ENCODE measurements at regions not wholly inside any gene's neighbourhood (a gene's known extent, or its start where the extent isn't known, plus 50 kb on each side); places are given as distances from the start of the nearest gene placed in this dataset.

DNA sequence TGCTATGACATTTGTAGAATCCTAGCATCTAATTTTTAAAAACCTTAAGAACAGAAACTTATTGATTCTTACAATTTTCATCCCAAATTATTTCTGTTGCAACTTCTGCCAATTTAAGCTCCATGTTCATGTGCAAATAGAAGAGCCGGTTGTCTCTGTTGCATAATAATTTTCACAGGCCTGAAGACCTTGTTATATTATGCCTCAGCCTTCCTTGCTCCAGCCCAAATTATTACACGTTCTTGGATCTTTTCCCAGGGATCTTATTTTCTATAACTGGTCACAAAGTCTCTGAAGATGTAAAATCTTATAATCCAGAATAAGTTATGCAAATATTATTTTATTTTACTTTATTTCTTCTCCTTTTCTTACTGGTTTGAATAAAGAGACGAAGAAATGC lies 210.7 kb upstream of the DPH6 start:
- TF ChIP-seq POLR2A (IDR thresholded peaks at IDR 0.05; ENCODE audit: borderline replicate concordance, extremely low read depth, insufficient read depth, insufficient read length) = no peak
- TF ChIP-seq POLR2AphosphoS5 (IDR thresholded peaks at IDR 0.05; ENCODE audit: low read depth, low read length) = no peak
- TF ChIP-seq YY1 (IDR thresholded peaks at IDR 0.05; ENCODE audit: extremely low read depth, insufficient replicate concordance, low read depth, low read length) = no peak
- no peak for TF ChIP-seq RAD21 (IDR thresholded peaks at IDR 0.05; ENCODE audit: low read depth)
- TF ChIP-seq EZH2 (IDR thresholded peaks at IDR 0.05) = no peak
- TF ChIP-seq, protein P1, sequence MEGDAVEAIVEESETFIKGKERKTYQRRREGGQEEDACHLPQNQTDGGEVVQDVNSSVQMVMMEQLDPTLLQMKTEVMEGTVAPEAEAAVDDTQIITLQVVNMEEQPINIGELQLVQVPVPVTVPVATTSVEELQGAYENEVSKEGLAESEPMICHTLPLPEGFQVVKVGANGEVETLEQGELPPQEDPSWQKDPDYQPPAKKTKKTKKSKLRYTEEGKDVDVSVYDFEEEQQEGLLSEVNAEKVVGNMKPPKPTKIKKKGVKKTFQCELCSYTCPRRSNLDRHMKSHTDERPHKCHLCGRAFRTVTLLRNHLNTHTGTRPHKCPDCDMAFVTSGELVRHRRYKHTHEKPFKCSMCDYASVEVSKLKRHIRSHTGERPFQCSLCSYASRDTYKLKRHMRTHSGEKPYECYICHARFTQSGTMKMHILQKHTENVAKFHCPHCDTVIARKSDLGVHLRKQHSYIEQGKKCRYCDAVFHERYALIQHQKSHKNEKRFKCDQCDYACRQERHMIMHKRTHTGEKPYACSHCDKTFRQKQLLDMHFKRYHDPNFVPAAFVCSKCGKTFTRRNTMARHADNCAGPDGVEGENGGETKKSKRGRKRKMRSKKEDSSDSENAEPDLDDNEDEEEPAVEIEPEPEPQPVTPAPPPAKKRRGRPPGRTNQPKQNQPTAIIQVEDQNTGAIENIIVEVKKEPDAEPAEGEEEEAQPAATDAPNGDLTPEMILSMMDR (IDR thresholded peaks at IDR 0.05 in 2 of 3, conservative IDR thresholded peaks at IDR 0.05 in 1 of 3; ENCODE audit: borderline replicate concordance in 1 of 3, insufficient read depth in 1 of 3, low read depth in 2 of 3, low read length in 2 of 3) = no peak
- TF ChIP-seq, protein P2, sequence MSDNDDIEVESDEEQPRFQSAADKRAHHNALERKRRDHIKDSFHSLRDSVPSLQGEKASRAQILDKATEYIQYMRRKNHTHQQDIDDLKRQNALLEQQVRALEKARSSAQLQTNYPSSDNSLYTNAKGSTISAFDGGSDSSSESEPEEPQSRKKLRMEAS (IDR thresholded peaks at IDR 0.05) = no peak
- no peak for TF ChIP-seq SIN3A (IDR thresholded peaks at IDR 0.05; ENCODE audit: low read depth)
- no peak for TF ChIP-seq TCF7L2 (IDR thresholded peaks at IDR 0.05; ENCODE audit: borderline replicate concordance, extremely low read depth, insufficient read depth, insufficient read length)
- TF ChIP-seq CBX3 (IDR thresholded peaks at IDR 0.05; ENCODE audit: low read depth) = no peak
- no peak for TF ChIP-seq EGR1 (IDR thresholded peaks at IDR 0.05; ENCODE audit: low read depth)
- no peak for TF ChIP-seq EZH2phosphoT487 (IDR thresholded peaks at IDR 0.05; ENCODE audit: borderline replicate concordance)

All from HCT116 (cell line).